ENCODE measurements at regions not wholly inside any gene's neighbourhood (a gene's known extent, or its start where the extent isn't known, plus 50 kb on each side); places are given as distances from the start of the nearest gene placed in this dataset.
"Not testable (repeated sequence)": the region's sequence is repeated elsewhere in the genome, so short reads cannot be mapped to it uniquely, and the experiment has no call there.

DNA sequence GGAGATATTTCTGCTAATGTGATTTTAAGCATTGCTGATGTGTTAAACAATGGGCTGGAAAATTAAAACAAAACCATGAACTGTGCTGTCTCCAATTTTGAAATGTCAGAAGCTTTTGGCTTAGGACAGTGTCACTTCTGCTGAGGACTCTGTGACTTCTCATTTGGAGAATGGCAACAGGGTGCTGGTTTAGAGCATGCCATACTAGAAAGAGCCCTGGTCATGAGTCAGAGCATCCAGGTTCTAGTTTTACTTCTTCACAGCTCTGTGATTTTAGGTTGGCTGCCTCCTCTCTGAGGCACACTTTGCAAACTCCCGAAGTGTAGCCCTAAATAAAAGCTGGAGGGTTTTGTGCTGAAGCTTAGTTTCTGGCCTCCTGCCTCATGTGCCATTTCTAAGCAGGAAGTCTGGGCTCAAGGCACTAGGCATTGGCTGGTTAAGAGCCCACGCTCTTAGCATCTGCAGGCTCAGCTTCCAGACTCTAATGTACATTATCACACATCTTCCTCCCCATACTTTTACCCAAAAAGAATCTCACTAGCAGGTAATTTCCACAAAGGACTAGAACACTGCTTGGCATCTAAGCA, 193.8 kb downstream of the CNTN3 start:
- TF ChIP-seq POLR2A (IDR thresholded peaks at IDR 0.05; ENCODE audit: low read length) (no peak), GATA1 (IDR thresholded peaks at IDR 0.05; ENCODE audit: low read depth, low read length) (no peak)
- DNase-seq, result no peak

DNA sequence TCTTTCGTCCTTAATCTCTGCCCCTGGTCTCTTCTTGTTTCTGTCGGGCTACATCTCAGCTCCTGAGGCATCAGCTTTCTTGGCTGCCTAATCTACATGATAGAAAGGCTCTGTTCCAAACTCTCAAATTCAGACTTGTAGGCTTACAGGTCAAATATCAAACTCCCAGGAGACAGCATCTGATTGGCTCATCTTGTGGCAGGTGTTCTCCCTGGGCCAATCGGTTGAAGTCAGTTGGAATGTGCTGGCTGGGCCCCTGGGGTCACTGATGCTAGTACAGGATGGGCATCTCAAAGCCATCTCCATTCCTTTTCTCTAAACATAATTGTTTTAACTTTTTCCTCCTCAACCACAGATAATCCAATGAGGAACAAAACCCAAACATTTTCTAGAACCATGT, 198.7 kb downstream of the CNTN3 start:
- no peak for DNase-seq
- no peak for TF ChIP-seq POLR2A (IDR thresholded peaks at IDR 0.05; ENCODE audit: low read length)
- TF ChIP-seq GATA1 (IDR thresholded peaks at IDR 0.05; ENCODE audit: low read depth, low read length), result no peak

DNA sequence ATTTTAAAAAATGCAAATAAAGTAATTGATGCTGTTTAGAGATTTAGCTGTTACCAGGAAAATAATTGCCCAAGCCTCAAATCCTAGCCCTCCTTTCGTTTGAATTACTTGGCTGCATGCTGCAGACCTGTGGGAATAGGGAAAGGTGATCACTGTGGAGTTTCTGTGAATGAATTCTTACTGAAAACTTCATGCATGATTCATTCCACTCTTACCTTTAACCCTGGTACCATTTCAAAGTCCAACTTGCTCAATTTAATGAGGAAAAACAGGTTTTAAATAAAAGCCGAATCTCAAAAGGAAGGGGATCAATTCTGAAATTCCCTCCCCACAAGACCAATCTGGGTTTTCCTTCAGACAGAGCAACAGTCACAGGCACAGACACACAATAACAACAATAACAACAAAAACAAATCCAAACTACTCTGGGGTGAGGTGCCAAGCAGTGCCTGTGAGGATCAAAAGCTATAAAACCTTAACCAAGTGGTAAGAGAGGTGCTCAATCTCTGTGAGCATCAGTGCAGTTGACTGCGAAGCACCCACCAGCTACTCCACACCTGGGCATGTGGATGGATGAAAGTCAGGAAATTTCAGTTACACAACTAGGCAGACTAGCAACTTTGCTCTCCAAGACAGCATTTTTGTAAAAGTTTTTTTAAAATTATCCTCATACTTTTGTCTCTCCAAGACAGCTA, 200.8 kb downstream of the CNTN3 start:
- TF ChIP-seq POLR2A (IDR thresholded peaks at IDR 0.05; ENCODE audit: low read length), result no peak
- no peak for TF ChIP-seq GATA1 (IDR thresholded peaks at IDR 0.05; ENCODE audit: low read depth, low read length)

DNA sequence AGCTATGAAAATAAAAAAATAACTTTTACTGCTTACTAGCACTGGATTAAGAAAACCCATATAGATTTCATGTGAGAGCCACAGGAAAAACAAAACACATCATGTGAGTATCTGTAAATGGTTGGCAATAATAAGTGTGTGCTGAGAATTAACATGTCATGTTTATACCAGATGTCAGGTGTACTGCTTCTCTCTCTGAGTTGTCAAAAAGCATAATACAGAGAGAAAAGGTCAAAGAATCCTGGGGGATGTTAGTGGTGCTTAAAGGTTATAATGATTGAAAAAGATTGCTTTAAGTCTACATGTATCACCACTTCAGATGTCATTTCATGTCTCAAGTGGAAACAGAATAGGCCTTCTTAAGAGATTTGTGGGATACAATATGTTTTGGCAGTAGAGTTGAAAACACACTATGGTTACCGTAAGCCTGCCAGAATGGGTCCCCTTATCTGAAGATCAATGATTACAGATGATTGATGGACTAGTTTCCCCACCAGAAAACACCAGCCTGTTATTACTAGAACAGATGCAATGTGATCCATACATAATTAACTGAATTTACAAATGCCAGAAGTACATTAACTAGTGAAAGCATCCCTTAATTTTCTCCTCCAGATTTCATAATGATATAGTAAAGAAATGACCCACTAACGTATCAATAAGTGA, 204.1 kb downstream of the CNTN3 start:
- TF ChIP-seq GATA1 (IDR thresholded peaks at IDR 0.05; ENCODE audit: low read depth, low read length), result no peak
- TF ChIP-seq POLR2A (IDR thresholded peaks at IDR 0.05; ENCODE audit: low read length), result no peak
- DNase-seq, result no peak

More for the DNA sequence above, 200.8 kb downstream of the CNTN3 start:
- no peak for DNase-seq

DNA sequence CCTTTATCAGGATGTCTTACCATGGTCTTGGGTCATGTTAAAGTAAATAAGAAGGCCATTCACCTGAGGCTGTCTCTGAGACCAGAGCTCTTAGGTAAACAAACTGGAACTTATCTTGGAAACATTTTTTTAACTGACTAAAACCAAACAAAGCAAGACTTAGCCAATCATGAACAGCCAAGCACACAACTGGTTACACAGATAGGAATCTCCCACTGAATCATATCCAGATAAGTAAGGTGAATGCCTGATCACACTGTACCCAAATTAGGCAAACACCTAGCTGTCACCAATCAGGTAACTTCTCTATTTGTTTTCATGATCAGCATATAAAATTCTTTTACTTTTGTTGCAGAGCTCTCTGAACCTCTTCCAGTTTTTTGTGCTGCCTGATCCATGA, 205.4 kb downstream of the CNTN3 start:
- DNase-seq, result no peak
- TF ChIP-seq GATA1 (IDR thresholded peaks at IDR 0.05; ENCODE audit: low read depth, low read length) (no peak), POLR2A (IDR thresholded peaks at IDR 0.05; ENCODE audit: low read length) (no peak)

DNA sequence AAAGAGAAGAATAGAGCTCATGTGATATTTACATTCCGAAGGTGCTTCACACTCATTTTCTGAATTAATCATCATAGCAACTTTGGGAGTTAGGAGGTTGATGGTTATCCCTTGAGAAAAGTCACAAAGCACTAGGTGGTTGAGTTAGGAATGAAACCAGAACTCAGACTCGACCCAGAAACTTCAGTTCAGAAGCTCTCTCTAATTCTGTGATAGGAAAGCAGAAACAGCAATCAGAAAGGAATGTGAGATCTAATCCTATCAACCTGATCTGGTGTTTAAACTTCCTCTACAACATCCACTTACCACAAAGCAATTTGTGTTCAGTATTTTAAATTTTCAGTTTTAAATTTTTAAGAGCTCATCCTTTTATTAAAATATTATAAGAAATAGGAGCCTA, 211.2 kb downstream of the CNTN3 start:
- TF ChIP-seq GATA1 (IDR thresholded peaks at IDR 0.05; ENCODE audit: low read depth, low read length) (no peak), POLR2A (IDR thresholded peaks at IDR 0.05; ENCODE audit: low read length) (no peak)
- DNase-seq, result no peak

DNA sequence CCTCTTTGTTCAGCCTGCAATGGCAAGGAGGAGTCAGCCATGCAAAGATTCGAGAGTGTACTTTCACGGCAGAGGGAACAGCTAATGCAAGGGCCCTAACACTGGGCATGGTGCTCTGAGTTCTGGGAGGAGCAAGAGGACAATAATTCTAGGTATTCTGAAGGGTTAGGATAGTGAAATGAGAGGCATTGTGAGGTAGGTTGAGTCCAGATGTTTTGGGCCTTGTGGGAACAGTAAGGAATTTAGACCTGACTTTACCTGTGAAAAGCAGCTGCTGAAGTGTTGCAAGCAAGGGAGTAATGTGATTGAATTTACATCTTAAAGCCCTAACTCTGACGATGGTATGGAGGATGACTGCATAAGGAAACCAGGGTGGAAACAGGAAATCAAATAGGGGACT, 211.6 kb downstream of the CNTN3 start:
- TF ChIP-seq POLR2A (IDR thresholded peaks at IDR 0.05; ENCODE audit: low read length), result no peak
- TF ChIP-seq GATA1 (IDR thresholded peaks at IDR 0.05; ENCODE audit: low read depth, low read length), result no peak

DNA sequence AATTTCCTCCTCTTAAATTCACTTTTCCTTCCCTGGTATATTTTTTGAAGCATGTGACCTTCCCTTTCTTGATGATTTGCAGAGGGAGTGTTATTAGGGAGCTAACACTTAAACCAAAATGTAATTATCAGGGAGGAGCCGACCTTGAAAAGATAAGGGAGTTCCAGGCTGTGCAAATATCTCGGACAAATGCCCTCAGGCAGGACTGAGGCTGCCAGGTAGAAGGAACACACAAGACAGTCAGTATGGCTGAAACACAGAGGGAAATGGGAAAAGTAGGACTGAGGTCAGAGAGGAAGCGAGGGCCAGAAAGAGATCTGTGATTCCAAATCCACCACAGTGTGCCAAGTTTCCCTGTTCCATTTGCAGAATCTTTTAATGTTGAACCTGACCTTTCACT, 221.0 kb downstream of the CNTN3 start:
- no peak for DNase-seq
- TF ChIP-seq GATA1 (IDR thresholded peaks at IDR 0.05; ENCODE audit: low read depth, low read length), result no peak
- no peak for TF ChIP-seq POLR2A (IDR thresholded peaks at IDR 0.05; ENCODE audit: low read length)

More for the DNA sequence above, 211.6 kb downstream of the CNTN3 start:
- DNase-seq, result no peak

DNA sequence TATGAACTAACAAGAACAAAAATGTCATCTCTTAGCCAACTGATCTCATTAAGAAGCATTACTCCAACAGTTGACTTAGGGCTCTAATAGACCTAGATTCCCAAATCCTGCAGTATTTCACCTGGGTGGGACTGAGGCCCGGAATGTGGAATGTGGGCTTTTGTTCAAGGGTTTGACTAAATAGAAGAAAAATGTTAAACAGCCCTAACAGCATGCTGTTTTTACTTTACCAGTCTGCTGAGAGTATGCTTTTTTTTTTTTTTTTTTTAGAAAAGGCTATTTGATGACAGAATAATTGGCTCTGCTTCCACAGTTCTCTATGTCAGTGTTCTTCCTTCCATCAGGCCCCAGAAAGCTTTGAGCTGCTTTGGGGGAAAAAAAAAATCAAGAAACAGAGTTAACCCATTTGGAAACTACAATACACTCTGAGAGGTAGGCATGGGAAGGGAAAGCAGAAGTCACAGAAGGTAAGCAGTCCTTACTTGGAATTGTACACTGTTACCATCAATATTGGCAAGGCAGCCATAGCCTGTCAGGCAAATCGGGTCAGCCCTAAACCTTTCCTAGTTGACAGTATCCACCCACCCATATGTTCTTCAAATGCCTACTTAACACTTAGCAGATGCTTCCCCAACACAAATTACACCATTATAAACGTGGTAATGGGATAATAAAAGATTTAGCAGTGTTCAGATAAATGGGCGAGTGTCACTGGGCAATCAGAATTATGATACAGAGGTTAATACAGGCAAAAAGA, 224.2 kb downstream of the CNTN3 start:
- DNase-seq, result no peak
- TF ChIP-seq GATA1 (IDR thresholded peaks at IDR 0.05; ENCODE audit: low read depth, low read length) (no peak), POLR2A (IDR thresholded peaks at IDR 0.05; ENCODE audit: low read length) (no peak)

DNA sequence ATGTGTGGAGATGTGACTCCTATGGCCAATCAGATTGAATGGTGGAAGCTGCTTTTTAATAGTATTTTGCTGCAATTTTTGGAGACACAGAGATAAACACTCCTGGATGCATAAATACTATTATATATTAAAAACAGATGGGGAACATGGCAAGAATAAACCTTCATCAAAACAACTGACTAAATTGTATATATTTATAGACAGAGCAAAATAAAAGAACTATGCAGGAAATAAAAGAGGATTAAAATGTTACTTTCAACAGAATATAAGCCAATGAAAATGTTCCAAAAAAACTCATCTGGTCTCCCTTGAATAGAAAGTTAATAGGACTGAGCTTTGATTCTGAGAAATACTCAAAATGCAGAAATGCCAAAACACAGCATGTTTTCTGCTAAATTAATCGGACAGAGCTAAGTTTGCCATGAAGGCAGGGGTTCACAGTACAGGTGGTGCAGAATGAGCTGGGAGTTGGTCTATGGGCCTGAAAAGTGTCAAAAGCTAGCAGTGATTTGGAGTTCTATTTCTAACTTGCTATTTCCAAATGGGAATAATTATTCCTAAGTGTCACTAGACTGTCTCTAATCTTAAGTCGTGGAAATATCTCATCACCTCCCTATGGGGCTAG, 227.2 kb downstream of the CNTN3 start:
- no peak for TF ChIP-seq POLR2A (IDR thresholded peaks at IDR 0.05; ENCODE audit: low read length)
- TF ChIP-seq GATA1 (IDR thresholded peaks at IDR 0.05; ENCODE audit: low read depth, low read length), result no peak
- DNase-seq, result no peak

DNA sequence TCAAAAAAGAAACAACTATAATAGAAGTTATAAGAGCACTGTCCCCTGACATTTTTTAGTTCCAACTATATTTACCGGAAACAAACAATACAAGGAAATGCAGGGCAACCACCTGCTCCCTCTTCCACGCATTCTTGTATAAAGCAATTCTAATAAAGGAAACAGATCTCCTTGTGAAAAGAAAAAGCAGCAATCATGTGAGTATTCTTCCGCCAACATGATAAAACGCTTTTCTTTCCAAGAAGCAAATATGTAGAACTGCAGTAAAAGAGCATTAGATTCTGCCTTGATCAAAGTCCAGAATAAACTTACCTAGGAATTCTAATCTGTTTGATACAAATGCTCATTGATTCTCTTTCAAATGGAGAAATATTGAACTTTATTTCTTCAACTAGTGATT, 230.3 kb downstream of the CNTN3 start:
- TF ChIP-seq POLR2A (IDR thresholded peaks at IDR 0.05; ENCODE audit: low read length) (no peak), GATA1 (IDR thresholded peaks at IDR 0.05; ENCODE audit: low read depth, low read length) (no peak)

DNA sequence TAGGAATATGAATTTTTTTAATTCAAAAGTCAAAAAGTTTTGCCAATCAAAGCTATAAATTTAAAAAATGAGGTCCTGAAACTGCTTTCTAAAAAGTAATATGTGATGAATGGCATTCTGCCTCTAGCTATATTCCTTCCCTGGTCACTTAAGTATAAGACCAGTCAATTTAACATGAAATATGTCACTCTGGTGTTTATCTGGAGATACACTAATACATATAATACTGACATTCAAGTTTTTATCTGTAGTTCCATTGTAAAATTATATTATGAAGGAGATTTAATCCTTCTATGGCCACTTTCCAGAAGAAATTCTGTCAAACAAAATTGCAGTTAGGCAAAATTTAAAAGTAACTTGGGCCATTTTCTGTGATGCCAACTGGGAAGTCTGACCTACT, 236.8 kb downstream of the CNTN3 start:
- DNase-seq, result no peak
- TF ChIP-seq GATA1 (IDR thresholded peaks at IDR 0.05; ENCODE audit: low read depth, low read length), result no peak
- no peak for TF ChIP-seq POLR2A (IDR thresholded peaks at IDR 0.05; ENCODE audit: low read length)

More for the DNA sequence above, 230.3 kb downstream of the CNTN3 start:
- DNase-seq, result no peak

DNA sequence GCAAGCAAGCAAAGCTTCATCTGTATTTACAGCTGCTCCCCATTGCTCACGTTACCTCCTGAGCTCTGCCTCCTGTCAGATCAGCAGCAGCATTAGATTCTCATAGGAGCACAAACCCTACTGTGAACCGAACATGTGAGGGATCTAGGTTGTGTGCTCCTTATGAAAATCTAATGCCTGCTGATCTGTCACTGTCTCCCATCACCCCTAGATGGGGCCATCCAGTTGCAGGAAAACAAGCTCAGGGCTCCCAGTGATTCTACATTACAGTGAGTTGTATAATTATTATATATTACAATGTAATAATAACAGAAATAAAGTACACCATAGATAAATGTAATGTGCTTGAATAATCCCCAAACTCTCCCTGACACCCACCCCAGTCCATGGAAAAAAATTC, 238.1 kb downstream of the CNTN3 start:
- DNase-seq, result not testable (repeated sequence)

DNA sequence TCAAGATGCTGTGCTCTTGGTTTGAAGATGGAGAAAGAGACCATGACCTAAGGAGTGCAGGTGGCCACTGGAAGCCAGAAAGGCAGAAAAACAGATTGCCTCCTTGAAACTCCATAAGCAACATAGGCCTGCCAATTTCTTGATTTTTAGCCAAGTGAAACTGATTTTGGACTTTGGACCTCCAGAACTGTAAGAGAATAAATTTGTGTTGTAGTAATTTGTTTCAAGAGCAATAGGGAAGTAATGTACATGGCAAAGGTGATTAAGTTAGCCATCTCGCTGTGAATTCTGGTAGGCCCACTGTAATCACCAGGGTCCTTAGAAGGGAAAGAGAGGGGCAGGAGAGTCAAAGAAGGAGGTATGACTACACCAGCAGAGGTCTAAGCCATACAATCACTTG, 238.8 kb downstream of the CNTN3 start:
- no peak for DNase-seq
- no peak for TF ChIP-seq GATA1 (IDR thresholded peaks at IDR 0.05; ENCODE audit: low read depth, low read length)
- no peak for TF ChIP-seq POLR2A (IDR thresholded peaks at IDR 0.05; ENCODE audit: low read length)
